ENCODE measurements at regions not wholly inside any gene's neighbourhood (a gene's known extent, or its start where the extent isn't known, plus 50 kb on each side); places are given as distances from the start of the nearest gene placed in this dataset.
"Not testable (repeated sequence)": the region's sequence is repeated elsewhere in the genome, so short reads cannot be mapped to it uniquely, and the experiment has no call there.

DNA sequence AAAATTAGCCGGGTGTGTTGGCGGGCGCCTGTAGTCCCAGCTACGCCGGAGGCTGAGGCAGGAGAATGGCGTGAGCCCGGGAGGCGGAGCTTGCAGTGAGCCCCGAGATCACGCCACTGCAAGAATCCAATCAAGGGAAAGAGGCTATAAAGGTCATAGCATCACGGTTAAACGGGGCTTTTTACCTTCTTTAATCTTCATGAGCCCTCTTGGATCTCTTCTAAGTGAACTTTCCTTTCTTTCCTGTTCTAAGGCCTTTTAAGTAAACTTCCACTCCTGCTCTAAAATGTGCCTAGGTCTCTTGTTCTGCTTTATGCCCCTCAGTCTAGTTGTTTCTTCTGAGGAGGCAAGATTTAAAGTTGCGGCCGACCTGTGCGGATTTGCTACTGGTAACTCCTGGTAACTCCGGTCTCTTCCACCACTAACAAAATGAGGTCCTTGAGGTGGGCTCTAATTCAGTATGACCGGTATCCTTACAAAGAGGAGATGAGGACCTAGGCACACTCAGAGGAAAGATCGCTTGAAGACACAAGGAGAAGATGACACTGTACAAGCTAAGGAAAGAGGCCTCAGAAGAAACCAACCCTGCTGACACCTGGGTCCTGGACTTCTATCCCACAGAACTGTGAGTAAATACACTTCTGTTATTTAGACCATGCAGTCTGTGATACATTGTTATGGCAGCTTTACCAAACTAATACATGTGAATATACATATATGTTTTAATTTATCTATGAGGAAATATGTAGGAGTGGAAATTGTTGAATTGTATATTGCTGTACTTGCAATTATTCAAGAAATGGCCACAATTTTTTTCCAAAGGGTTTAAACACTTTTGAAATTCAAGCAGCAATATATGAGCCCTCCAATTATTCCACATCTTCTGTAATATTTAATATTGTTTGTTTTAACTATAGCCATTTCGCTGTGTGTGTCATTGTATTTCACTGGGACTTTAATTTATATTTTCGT, 331.5 kb upstream of the CNTNAP2 start:
- DNase-seq, result no peak

DNA sequence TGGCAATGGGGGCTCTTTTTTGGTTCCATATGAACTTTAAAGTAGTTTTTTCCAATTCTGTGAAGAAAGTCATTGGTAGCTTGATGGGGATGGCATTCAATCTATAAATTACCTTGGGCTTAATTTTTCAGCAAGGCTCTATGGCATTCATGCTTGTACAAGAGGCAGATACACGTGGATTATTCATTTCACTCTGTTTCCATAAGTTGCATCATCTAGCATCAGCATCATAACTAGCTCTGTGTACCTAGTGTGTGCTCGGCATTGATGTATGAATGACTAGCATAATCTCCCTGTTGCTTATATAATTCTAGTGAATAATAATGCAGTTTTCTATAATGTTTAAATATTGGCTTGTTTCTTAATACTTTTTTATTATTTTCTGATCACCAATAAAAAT, 335.2 kb upstream of the CNTNAP2 start:
- not testable (repeated sequence) for DNase-seq

DNA sequence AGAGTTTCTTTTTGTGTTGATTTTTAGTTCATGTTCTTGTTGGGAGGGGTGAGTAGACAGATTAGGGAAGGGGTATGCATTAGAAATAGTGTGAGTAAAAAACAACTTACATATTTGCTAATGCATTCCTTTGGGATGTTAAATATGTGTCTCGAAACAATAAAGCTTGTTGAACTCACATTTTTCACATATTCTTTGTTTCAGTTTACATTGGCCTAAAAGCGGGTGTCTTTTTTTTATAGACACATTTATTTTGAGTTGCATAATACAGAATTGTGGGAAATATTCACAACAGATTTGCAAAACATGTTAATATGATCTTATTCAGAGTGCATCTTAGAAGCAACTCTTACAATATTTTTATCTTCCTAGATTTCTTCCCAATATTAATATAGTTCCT, 337.5 kb upstream of the CNTNAP2 start:
- no peak for DNase-seq

DNA sequence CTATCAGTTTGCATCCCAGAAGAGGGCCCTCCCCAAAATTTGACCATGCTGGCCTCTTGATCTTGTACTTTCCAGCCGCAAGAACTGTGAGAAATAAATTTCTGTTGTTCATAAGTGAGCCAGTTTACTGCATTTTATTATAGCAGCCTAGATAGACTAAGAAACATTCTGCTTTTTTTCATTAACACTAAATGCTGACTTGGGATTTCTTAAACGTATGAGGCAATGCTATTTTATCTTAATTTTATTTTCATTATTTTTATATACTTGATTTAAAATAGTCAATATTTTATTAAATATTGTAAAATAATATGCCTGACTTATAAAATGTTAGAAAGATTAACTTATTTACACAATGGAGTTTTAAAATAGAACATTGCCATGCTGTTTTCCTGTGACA, 341.8 kb upstream of the CNTNAP2 start:
- no peak for DNase-seq

DNA sequence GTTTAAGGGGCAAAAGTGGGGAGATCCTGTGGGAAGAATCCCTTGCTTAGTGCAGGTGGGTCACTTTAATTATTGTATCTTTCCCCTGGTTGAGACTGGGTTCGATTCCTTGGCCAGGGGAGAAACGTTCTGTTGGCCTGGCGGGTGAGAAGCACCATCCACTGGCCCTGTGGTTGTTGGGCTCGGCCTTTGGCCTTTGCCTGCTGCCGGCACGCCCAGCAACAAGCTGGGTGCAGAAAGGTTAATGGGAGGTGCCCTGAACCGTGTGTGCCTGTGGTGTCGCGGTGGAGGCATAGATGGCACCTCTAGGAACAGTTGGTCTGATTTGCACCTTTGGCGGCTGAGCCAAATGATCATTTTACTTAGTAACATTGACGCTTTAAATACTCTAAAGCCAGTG, 363.6 kb upstream of the CNTNAP2 start:
- no peak for DNase-seq

DNA sequence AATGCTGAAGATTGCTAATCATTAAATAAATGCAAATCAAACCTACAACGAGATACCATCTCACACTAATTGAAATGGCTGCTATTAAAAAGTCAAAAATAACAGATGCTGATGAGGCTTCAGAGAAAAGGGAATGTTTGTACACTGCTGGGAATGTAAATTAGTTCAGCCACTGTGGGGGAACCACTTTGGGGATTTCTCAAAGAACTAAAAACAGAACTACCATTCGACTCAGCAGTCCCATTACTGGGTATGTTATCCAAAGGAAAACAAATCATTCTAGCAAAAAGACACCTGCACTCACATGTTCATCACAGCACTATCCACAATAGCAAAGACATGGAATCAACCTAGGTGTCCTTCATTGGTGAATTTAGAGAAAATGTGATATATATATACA, 379.0 kb upstream of the CNTNAP2 start:
- no peak for DNase-seq

DNA sequence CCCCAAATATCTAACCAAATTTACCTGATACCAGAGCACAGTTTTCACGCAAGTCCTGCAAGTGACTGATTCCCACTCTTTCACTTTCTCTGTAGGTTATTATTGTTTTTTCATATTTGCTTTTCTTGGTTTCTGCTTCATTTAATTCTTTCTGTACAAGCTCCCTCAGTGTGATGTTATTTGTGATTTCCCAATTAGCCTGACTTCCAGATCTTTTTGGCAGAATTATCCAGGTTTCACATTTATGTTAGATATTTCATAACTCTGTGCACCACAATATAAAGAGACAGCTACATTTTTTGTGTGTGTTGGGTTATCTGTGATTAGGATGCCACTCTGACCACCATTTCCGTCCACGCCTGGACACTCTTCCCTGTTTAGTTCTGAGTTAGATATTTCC, 381.5 kb upstream of the CNTNAP2 start:
- no peak for DNase-seq

DNA sequence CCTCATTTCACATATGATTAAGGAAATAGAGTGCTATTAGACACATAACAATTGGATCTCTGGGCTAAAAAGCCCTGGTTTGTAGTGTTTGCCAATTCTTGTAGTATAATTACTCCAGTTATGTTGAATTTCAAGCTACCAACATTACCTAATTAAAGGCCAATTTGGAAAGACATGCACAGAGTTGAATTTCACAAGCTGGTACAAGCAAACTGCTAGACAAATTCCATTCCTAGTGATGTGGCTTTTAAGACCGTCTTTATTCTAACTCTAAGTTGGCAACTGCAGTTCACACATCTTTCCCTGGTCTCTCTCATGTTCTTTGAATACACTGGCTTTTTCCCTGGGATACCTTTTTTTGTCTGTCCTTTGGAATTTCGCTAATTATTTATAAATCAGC, 384.1 kb upstream of the CNTNAP2 start:
- no peak for DNase-seq

DNA sequence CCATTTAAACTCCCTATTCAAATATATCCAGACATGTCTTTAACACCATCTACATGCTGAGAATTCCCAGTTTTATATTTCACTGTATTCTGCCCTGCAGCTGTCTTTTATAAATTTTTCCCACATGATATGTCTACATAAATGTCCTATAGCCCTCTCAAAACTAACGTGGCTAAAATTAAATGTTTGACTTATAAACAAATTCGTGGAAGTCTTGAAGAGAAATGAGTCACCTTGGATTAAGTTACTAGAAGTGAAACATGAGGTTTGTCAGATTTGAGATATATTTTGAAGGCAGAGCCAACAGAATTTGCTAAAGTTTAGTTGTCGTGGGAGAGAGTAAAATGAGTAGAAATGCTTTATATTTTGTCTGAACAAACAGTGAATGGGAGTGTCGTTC, 386.9 kb upstream of the CNTNAP2 start:
- DNase-seq, result no peak

DNA sequence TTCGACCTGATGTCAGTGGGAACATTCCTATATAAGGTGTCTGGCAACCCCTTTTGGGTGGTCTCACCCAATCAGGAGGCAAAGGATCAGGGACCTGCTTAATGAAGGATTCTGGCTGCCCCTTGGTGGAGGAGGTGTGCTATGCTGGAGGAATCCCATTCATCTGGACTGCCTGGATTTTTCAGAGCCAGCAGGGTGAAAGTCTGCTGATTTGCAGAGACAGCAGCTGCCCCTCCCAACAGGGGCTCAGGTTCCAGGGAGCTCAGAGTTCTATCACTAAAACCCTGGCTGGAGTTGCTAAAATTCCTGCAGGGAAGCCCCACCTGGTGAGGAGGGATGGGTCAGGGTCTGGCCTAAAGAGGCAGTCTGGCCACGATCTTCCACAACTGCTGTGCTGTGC, 398.5 kb upstream of the CNTNAP2 start:
- DNase-seq, result no peak

DNA sequence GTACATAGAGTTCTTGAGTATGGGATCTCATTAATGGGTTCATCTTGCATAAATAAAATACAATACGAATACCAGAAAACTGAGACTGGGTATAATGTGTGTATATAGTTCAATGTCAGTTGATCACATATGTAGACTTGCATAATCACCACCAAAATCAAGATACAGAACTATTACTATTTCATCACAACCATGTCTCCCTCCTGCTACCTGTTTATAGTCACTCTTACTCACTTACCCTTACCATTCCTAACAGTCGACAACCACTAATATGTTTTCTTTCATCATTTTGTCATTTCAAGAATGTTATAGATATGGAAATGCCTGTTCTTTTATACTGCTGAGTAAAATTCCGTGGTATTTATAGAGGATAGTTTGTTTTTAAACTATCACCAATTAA, 416.1 kb upstream of the CNTNAP2 start:
- DNase-seq, result no peak

DNA sequence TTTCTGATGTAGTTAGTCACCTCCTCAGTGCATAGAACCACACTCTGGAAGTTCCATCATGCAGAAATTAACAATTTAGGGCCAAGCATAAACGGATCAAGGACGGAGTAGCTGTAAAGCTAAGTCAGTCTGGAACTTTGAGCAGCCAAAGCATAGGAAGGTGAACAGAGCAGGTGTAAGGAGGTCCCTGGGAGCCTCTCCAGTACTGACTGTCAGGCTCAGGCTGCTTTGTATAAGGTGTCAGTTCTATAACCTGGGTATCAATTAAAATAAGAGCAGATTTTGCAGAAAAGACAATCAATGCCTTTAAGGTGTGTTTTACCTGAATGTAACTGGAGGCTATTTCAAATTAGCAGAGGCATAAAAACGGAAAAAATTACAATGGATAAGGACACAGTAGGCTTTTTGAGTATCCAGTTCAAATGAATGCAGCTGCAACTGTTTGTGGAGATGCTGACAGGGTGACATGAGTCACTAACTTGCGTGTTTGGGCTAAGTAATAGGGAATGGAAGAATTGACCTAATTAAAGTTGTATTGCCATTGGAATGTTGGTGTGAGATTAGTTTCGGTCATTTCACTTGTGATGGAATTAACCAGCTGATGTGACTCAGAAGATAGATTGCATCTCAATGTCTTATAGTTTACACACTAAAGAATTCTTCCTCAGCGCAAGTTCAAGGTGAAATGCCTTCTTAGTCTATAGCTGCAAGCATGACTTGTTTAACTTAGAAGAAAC, 417.9 kb upstream of the CNTNAP2 start:
- no peak for DNase-seq

DNA sequence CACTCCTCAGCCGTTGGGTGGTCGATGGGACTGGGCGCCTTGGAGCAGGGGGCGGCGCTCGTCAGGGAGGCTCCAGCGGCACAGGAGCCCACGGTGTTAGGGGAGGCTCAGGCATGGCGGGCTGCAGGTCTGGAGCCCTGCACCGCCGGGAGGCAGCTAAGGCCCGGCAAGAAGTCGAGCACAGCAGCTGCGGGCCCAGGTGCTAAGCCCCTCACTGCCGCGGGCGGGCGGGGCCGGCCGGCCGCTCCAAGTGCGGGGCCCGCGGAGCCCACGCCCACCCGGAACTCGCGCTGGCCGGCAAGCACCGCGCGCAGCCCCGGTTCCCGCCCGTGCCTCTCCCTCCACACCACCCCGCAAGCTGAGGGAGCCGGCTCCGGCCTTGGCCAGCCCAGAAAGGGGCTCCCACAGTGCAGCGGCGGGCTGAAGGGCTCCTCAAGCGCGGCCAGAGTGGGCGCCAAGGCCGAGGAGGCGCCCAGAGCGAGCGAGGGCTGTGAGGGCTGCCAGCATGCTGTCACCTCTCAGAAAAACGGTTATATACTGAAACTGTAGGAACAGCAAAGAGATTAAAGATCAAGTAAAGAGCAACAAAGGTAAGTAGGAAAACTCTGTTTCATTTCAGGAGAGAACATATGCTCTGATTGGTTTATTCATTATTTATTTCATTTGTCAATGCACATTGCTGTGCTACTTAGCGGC, 419.0 kb upstream of the CNTNAP2 start:
- DNase-seq, result not testable (repeated sequence)

DNA sequence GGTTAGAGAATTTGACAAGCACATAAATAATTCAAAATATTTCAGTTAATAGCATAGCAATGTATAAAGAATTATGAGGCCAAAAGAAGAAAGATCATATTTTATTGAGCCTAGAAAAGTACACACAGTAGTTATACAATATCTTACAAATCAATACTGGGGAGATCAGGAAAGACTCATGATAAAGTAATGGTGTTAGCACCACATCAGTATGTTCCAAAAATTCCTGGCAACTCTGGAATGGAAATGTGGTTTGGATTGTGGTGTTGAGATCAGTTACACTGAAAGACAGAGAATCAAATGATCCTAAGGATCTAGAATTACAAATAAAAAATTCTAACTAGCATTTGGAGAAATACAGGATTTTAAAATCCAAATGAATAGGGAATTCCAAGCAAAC, 420.5 kb upstream of the CNTNAP2 start:
- no peak for DNase-seq

DNA sequence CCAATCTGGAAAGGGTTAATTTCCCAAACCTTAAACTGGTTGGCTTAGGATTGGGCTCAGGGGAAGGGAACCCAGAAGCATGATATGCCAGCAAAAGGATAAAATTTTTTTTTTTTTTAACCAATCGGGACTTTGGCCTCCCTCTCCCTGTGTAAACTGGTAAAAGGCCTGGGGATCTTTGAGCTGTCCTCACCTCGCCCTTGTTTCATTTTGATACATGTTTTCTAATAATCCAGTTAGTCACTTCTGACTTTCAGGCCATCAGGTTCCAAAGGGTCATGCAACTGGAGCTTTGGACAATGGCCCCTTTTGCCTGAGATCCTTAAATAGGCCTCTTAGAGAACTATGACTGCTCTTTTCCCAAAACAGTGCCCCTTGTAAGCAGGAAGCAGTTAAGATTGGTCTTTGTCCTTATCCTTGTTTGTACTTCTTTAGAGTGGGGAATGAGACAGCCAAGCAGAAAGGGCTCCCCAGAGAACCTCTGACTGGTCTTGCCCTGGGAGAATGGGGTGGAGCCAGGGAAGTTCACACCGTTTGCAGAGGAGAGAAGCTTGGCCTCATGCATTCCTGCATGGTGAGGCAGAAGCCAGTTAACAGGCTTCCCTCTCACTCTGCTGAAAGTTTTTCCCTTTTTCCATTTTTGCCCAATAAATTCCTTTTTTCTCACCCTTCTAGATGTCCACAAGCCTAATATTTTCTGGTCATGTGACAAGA, 424.2 kb upstream of the CNTNAP2 start:
- no peak for DNase-seq

DNA sequence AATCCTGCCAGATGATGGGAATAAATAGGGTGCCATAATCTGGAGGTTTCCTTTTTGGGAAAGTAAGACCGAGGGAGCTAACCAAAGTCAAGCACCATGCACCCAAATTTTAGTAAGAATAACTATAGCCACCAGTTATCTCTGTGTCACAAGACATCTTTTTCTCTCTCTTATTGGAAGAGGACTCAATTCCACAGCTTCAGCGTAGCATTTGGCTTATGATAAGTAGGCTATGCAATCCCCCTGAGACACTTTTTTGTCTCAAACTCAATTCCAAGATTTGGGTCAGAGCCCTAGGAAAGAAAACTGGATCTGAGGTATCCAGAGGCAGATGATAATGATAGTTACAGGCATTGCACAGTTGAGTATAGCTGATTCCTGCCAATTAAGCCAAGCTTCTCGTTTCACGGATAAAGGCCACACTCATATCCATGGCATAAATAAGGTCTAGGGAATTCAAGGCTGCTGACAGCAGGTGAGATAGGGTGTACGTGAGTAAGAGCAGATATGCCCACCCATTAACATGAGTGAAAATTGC, 425.2 kb upstream of the CNTNAP2 start:
- DNase-seq, result no peak

DNA sequence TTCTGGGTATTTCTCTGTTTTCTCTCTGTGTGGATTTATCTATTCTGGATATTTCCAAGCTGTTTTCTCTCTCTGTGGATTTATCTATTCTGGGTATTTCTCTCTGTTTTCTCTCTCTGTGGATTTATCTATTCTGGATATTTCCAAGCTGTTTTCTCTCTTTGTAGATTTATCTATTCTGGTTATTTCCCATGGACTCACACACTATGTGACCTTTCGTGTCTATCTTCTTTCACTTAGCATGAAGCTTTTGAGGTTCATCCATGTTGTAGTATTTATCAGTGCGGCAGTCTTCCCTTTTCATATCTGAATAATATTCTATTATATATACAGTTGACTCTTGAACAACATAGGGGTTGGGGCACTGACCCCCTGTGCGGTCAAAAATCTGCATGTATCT, 435.0 kb upstream of the CNTNAP2 start:
- DNase-seq, result no peak

DNA sequence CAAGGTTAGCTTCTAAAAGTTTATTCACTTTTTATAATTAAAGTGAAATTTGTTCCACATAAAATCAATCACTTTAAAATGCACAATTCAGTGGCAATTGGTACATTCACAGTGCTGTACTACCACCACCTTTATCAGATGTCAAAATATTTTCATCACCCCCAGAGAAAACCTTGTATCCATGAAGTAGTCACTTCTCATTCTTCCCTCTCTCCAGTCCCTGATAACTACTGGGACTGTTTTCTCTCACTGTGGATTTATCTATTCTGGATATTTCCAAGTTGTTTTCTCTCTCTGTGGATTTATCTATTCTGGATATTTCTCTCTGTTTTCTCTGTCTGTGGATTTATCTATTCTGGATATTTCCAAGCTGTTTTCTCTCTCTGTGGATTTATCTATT, 435.4 kb upstream of the CNTNAP2 start:
- no peak for DNase-seq

DNA sequence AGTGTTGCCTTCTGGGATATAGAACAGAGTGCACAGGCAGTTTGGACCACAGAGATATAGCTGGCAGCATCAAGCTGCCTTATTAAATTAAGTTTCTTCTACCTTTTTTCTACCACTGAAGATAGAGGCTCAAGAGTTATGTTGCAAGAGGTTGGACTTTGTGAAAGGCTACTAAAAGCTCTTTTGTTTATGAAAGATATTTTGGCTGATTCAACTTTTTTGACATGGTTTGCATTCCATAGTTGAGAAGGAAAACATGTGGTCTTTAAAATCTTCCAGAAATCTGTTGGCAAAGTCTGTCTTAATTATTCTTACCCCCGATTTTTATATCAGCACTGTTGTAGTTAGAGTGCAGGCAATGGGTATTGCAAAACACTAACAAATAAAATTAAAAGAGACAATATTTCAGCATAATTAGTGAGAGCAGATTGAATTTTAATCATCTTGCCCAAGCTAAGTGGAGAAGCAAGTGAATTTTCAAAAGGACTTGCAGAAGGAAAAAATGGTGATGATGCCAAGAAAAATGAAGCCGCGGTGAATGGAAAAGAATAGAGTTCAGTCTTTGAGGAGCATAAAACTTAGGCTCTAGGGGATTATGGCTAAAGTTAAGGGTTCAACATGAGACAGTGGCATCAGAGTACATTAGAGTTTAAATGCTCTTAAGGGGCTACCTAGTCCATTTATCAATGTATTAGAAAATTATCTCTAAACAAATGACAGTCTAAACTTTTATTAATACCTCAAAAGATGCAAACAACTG, 450.9 kb upstream of the CNTNAP2 start:
- no peak for DNase-seq

DNA sequence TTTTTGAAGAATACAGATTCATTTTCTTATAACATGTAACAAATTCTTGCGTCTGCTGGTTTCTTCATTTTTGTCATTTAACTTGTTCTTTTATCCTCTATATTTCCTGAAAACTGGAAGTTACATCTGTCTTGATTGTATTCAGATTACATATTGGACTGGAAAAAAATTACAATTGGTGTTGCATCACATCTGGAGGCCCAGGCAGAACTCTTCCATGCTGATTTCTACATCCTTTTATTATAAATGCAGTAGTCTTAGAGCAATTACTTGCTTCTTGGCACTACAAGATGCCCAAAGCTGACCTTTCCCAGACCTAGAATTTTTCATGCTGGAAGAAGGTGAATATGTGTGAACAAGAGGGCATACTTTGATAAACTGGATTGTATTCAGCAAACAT, 460.9 kb upstream of the CNTNAP2 start:
- DNase-seq, result no peak

DNA sequence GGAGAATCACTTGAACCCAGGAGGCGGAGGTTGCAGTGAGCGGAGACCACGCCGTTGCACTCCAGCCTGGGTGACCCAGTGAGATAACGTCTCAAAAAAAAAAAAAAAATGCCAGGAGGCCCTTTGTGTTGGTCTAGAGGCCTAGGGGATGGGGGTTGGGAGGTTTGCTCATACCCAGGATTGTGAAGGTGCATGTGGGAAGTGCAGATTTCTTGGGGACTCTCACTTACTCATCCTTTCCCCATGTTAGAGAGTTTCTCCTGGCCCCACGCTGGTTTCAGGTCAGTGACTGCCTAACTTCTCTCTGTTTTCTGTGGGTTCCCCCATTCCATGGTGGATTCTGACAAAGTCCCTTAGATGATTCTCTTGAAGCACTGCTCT, 471.5 kb upstream of the CNTNAP2 start:
- DNase-seq, result no peak

Measured in activated CD4-positive, CD25-positive, alpha-beta regulatory T cell (primary cell).